IPS DF 19.7 (cell line): ENCODE measurements at regions not wholly inside any gene's neighbourhood (a gene's known extent, or its start where the extent isn't known, plus 50 kb on each side); places are given as distances from the start of the nearest gene placed in this dataset.

ENCODE experiments used
- DNase-seq: peaks from one replicate; pipeline ENCODE4 v3.0.0-alpha.2; 2013; ENCODE audit warnings: low read depth, low spot score

DNA sequence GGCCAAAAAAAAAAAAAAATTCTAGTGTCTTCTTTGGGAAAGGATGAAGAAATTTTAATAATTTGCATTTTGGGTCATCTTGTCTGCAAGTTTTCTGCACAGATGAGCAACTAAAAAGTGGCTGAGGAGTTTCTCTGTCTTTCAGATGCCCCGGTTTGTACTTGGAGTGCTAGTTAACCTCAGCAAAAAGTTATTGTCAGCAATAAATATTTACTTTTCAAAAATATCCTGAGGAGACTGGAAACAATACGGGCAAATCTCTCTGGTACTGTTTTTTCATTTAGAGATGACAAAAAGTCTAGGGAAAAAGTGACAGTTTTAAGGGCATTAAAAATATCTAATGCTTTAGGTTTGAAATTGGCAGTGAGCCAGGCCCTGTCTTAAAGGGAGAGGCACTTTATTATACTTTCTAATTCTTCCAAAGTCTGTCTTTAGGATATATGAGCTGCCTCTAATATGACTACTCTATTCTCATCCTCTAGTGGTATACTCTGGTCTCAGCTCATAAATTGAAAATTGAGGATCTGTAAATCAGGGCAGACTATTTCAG is 436.0 kb upstream of the NR2F2 start:
- DNase-seq: no peak

- no peak for DNase-seq
These were observed 435.0 kb upstream of the NR2F2 start for GRCh38 chr15:95895508-95895907.

GRCh38 chr15:95897651-95898050 is 432.8 kb upstream of the NR2F2 start:
- DNase-seq: no peak

- DNase-seq: no peak
These were observed 431.7 kb upstream of the NR2F2 start for GRCh38 chr15:95898761-95899160.

DNA sequence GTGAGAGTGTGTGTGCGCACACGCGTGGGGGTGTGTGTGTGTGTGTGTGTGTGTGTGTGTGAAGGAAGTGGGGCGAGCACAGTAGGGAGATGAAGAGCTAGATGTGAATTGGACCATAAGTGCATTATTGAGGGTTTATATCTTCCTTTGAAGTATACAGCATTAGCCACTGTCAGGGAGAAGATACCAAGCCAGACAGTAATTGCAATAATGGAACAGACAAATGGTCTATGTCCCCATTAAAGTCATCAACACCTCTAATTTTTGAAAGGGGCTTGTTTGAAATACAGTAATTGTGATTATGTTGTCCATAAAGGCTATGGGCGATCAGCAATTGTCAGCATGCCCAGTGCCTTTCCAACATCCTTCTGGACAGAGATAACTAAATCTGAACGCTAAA is 429.2 kb upstream of the NR2F2 start:
- DNase-seq: no peak

DNA sequence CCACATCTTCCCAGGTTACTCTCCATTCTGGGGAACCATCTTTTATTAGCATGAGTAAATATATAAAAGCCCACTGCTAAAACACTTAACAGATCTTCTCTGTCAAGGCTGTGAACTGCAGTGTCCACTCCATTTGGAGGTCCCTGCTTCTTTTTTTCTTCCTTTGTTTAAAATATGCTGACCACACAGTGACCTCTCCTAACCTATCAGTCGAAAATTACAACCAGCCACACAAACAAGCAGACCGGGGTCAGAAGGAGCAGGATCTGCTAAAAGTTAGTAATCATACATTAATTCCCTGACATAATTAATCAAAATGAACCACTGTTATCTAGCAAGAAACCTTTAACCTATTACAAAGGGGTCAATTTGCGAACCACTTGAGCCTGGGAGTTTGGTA is 427.9 kb upstream of the NR2F2 start:
- no peak for DNase-seq

- no peak for DNase-seq
These were observed 427.1 kb upstream of the NR2F2 start for GRCh38 chr15:95903352-95903751.

GRCh38 chr15:95910643-95911212 is 419.8 kb upstream of the NR2F2 start:
- DNase-seq: peak; percentile 83

DNA sequence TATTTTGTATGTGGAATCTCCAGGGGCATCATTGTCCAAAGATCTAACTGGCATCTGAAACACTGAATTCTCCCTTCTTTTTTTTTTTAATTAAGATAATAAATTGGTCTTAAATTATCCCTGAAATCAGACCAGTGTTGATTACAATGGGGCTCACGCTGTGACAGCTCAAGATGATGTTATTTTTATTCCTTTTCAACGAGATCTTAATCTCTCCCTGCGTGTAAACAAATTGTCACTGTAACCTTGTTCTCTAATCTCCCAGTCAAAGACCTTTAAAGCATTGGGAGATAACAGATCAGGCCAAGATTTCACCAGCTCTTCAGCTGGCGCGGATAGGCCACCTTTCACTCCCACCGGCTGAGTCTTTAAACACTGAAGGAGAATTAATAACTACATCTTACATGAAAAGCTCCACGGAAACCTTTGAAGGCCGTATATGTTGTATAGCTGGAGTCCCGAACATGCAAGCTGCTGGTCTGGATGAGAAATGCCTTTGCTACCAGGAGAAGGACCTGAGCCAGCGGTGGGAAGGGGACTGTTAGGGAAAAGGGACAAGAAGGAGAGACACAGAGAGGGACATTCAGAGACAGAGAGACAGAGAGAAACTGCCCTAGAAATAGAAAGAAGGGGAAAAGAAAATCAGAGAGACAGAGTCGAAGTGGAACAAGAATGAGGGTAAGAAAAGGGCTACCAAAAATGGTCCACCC is 418.8 kb upstream of the NR2F2 start:
- DNase-seq: no peak

DNA sequence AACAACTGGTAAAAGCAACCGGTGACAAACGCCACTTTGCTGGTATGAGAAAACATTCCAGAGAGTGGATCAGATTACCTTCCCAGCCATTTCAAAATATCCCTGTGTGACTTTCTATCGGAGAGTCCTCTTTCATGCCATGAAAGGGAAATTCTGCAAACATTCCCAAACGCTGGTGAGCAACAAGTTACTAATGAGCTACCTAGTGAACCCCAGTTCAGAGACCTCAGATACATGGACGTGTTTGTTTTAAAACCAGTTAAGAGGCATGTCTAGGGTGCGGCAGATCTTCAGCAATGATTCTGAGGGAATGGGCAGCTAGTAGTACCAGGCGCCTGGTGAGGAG is 418.2 kb upstream of the NR2F2 start:
- no peak for DNase-seq

- no peak for DNase-seq
These were observed 417.8 kb upstream of the NR2F2 start for GRCh38 chr15:95912728-95913127.

- no peak for DNase-seq
These were observed 413.9 kb upstream of the NR2F2 start for GRCh38 chr15:95916568-95916967.

GRCh38 chr15:95918525-95918924 is 412.0 kb upstream of the NR2F2 start:
- no peak for DNase-seq

- DNase-seq: no peak
These were observed 411.0 kb upstream of the NR2F2 start for GRCh38 chr15:95919460-95919859.

GRCh38 chr15:95921404-95921803 is 409.1 kb upstream of the NR2F2 start:
- no peak for DNase-seq

GRCh38 chr15:95922431-95922830 is 408.1 kb upstream of the NR2F2 start:
- no peak for DNase-seq

GRCh38 chr15:95923792-95924191 is 406.7 kb upstream of the NR2F2 start:
- DNase-seq: no peak

GRCh38 chr15:95928822-95929221 is 401.7 kb upstream of the NR2F2 start:
- DNase-seq: no peak

GRCh38 chr15:95929232-95929846 is 401.2 kb upstream of the NR2F2 start:
- no peak for DNase-seq

DNA sequence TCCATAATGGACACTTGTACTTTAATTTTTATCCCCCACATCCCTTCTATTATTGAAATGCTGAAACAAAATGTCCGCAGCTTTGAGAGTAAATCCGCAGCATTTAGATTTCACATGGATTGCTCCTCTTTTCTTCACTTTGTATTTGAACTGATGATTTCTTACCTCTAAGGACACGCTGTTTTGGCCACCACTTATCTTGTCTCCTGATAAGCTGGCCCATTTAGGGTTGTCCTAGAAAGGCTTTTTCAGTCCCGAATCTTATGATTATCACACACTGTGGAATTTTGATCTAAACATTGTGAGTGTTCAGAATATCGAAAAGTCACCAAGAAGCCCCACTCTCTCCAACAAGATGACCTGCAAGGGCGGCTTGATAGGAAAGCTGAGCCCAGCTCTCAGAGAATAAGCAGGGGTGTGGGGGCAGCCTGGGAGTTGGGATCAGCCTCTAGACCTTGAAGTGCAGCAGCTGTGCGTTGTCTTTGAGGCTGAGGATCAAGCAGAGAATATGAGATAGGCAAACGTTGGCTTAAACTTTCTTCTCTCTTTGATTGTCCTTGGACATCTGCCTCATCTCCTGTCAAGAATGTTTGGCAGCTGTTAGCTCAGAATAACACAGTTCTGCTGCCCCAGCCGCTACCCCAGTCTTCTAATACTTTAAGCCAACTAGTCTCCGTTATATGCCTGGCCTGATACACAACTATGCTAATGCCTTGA is 399.7 kb upstream of the NR2F2 start:
- DNase-seq: no peak

GRCh38 chr15:95931619-95932018 is 398.9 kb upstream of the NR2F2 start:
- DNase-seq: no peak

DNA sequence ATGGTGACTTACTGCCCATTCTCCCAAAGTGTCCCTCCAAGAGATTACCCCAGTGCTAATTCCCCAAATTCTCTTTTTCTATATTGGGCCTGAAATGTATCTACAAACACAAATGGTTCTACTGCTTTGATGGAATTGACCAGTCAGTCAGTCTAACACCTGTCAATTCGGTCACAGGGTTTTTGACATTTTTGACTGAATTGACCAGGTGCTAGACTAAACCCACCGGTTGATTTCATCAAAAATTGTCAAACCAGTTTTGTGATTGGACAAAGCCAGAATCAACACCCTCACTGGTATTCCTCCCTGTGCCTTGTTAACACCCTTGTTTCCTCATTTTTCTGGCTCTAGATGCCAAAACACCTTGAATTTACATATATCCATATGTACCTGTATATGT is 398.4 kb upstream of the NR2F2 start:
- no peak for DNase-seq
